ENCODE measurements at regions not wholly inside any gene's neighbourhood (a gene's known extent, or its start where the extent isn't known, plus 50 kb on each side); places are given as distances from the start of the nearest gene placed in this dataset.

DNA sequence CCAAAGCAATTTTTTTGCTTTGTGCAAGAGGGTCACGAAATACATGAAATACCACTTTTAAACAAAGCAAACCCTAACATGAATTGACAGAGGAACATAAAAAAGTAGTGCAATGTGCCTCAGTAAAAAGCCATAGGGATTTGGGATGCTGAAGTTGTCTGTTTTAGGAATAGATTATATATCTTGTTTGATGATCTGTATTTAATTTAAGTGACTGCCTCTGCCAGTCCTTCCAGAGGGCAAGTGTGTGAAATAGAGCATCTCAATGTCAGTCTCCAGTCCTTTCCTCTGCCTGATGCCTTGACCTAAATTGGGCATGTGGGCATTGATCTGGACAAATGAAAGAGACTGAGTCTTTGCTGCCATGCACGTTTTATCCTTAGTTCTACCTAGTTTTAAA is 222.8 kb downstream of the PTPRC start:
- TF ChIP-seq, protein P1, sequence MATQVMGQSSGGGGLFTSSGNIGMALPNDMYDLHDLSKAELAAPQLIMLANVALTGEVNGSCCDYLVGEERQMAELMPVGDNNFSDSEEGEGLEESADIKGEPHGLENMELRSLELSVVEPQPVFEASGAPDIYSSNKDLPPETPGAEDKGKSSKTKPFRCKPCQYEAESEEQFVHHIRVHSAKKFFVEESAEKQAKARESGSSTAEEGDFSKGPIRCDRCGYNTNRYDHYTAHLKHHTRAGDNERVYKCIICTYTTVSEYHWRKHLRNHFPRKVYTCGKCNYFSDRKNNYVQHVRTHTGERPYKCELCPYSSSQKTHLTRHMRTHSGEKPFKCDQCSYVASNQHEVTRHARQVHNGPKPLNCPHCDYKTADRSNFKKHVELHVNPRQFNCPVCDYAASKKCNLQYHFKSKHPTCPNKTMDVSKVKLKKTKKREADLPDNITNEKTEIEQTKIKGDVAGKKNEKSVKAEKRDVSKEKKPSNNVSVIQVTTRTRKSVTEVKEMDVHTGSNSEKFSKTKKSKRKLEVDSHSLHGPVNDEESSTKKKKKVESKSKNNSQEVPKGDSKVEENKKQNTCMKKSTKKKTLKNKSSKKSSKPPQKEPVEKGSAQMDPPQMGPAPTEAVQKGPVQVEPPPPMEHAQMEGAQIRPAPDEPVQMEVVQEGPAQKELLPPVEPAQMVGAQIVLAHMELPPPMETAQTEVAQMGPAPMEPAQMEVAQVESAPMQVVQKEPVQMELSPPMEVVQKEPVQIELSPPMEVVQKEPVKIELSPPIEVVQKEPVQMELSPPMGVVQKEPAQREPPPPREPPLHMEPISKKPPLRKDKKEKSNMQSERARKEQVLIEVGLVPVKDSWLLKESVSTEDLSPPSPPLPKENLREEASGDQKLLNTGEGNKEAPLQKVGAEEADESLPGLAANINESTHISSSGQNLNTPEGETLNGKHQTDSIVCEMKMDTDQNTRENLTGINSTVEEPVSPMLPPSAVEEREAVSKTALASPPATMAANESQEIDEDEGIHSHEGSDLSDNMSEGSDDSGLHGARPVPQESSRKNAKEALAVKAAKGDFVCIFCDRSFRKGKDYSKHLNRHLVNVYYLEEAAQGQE (IDR thresholded peaks at IDR 0.05; ENCODE audit: insufficient read depth in 1 of 2, low read depth in 2 of 2, low read length in 2 of 2): no peak
- TF ChIP-seq POLR2AphosphoS5 (IDR thresholded peaks at IDR 0.05; ENCODE audit: low read depth, low read length): no peak

Data from PFSK-1 (cell line).